ENCODE measurements at regions not wholly inside any gene's neighbourhood (a gene's known extent, or its start where the extent isn't known, plus 50 kb on each side); places are given as distances from the start of the nearest gene placed in this dataset.

DNA sequence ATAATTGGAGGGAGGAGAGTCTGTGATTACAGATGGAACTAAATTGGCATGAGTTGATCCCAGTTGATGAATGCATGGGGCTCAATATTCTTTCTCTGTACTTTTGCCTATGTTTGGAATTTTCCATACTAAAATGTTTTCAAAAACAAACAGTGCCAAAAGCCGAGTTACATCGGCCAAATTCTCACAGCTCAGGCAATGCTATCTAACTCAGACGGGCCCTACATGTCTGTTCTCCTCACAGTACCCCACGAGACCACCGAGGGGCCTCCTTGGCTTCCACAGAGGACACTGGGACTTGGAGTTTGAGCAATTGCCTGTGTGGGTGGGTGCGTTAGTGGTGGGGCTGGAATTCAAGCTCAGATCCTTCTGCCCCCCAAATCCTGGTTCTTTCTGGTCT is 413.2 kb downstream of the CDH26 start:
- DNase-seq = no peak

DNA sequence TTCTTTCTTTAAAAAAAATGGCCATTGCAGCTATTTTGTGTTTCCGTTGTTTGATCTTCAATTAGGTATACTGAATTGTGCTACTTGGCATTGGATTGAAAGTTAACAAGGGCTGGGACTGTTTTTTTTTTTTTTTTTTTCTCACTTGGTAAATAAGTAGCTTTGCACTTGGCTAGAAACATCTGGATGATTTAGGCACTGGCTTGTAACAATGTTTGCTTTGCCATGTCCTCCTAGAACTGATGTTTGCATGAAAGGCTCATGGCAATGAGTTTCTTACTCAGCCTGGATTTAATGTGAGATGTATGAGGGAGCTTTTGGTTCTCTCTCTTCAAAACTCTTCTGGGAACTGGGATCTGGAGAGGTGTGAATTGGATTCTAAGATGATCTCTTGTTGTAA is 414.1 kb downstream of the CDH26 start:
- no peak for DNase-seq

DNA sequence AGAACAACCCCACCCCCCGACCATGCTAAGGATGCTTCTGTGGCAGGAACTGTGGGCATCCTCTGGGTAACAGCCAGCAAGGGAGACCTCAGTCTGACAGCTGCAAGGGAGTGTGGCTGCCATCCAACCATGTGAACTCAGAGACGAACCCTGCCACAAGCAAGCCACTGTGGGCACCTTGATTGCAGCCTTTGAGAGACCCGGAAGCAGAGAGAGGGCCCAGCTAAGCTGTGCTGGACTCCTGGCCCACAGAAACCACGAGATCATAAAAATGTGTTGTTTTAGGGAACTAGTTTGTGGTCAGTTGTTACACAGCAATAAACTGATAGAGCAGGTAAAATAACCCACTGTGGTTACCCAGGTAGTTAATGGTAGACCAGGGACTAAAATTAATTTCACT is 414.6 kb downstream of the CDH26 start:
- no peak for DNase-seq

DNA sequence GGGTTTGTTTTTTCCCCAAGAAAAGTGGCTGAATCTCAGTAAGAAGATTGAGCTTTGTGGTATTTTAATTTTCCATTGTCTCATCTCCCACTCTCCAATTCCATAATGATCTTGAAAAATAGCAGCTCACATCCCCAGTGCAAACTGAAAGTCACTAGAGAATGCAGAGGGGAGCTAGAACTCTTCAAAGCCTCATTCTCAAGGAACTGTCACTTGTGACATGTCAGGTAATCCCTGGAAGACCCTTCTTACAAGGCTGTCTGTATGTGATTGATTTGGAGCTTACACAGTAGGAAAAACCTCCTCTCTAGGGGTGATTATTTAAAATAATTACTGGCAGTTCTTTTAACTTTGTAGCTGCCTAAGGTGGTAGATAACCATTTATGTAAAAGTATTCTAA is 420.4 kb downstream of the CDH26 start:
- DNase-seq = no peak

DNA sequence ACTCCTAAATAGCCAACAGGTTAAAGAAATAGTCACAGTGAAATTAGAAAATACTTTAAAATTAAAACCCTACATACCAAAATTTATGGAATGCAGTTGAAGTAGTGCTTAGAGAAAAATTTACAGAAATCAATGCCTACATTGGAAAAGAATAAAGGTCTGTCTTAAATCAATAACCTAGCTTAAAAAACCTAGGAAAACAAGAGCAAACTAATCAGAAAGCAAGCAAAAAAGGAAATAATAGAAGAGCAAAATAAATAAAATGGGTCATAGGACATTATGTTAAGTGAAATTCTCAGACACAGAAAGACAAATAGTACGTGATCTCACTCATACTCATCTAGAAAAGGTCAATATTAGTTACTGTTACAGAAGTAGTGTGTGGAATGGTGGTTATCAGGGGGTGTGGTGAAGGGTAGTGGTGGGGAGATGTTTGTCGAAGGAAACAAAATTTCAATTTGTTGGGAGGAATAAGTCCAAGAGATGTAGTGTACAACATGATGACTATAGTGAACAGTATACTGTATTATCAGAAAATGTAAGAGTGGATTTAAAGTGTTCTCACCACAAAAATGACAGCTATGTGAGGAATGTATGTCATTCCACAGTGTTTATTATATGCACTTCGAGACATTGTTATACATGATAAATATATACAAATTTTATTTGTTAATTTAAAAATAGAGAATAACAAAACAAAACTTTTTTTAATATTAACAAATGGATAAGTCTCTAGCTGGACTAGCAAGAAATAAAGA is 423.6 kb downstream of the CDH26 start:
- DNase-seq = no peak

DNA sequence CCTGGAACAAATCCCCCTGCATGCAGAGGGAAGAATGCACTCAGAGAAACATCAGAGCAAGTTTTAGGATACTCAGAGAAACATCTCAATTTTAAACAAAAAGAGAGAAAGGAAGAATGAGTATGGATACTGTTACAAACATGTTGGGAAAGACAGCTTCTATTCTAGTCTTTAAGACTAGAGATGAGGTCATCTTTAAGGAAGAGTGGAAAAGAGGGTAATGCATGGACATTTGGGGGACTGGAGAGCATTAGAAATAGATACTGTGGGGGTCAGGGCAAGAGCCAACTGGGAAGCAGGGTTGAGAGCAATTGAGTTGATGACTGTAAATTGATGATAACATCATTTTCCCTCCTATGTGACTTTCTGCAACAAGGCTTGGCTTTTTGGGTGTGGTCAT is 431.2 kb downstream of the CDH26 start:
- DNase-seq = no peak

DNA sequence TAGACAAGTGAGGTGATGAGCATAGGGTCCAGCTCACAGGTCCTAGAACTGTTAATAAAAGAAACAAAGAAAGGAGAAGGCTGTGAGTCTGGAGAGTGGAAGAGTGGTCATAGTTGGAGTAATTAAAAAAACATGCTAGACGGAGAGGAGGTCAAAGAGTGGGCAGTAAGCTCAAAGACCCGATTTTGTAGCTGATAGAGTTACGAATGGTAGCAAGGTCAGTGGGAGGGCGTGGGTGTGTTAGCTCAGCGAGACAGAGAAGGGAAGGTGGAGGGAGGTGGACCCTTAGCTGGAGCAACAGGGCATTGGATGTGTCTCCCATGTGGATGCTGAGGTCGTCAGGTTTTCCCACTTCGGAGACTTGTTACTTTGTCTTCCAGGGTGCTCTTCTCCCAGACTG is 431.7 kb downstream of the CDH26 start:
- DNase-seq = no peak

DNA sequence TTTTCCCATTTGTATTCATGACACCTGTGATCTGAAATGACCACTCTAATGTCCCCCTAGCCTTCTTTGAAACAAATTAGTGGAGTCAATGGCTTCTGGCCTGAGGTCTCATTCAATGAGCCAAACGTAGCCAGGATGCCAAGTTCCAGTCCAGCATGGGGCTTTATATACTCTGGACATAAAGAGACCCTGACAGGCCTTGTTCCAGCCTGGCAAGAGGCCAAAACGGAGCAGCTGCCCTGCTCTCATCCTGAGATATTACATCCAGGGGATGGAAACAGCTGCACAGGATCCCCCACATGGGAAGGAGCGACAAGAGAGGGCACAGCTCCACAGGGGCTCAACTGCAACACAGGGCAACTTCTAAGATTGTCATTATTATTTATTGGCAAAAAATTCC is 437.8 kb downstream of the CDH26 start:
- no peak for DNase-seq

DNA sequence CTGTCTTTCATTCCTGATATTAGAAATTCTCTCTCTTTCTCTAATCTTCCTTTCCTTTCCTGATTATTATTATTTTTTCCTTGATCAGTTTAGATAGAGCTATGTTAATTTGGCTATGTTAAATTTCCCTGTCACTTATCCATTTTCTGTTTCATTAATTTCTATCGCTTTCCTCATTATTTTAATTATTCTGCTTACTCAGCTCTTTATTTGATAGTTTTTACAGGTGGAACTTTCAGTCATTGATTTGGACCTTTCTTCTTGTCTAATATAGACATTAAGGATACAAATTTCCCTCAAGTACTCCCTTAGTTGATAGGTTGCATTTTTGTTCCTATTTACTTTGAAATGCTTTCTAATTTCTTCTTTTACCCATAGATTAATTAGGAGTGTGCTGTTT is 442.3 kb downstream of the CDH26 start:
- no peak for DNase-seq

DNA sequence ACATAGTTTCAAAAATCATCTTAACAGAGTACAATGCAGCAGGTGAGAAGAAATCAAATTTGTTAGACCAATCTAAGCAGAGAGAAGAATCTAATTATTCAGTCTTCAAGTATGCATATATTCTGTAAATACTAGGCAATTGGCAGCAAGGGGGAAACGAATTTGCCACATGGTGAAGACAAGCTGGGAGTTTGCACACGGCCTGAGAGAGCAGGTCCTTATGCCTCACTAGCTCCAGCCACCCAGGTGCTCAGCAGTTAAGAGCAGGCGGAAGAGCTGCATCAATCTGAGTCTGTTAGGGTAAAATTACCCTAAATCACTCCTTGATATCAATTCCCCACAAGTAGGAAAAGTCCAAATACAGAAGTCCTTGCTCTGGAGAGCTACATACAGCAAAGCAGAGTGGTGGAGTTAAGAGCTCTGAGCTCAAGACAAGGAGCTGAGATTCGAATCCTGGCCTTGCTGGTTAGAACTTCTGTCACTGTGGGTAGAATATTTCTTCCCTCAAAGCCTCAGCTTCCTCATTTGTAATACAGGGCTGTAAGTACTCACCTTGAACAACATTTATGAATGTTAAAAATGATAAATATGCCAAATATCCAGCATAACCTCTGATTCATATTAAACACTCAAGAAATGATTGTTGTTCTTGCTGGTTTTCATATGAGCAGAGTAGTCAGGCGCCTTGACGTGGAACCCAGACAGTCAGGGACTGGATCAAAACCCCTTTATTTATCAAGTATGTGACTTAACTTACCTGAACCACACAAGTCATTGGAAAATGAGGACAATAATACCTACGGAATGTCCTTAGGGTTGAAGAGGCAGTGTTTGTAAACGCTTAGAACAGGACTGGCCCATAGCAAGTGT is 444.2 kb downstream of the CDH26 start:
- no peak for DNase-seq

DNA sequence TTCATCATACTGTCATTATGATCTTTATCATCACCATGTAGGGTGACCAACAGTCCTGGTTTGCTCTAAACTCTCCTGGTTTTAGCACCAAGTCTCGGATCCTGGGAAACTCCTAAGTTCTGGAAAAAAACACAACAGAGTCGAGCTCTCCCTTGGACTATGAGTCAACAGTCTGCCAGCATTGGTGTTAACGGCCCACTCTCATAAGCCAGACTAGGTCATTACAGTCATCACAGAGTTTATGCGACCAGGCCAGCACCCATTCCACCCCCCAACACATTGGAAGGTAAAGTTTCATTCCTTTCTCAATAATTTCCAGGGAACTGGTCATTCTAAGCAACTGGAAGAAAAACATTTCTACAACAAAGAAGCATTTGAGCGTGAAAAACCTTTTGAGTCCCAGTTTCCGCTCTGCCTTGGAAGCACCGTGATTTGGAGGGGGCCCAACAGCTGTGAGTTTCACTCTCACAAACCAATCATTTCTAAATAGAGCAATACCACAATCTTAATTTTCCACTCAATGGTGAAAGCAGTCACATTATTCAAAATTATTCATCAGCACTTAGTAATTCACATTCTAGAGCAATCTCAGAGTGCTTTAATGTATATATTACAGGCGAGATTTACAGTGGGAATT is 445.0 kb downstream of the CDH26 start:
- no peak for DNase-seq

DNA sequence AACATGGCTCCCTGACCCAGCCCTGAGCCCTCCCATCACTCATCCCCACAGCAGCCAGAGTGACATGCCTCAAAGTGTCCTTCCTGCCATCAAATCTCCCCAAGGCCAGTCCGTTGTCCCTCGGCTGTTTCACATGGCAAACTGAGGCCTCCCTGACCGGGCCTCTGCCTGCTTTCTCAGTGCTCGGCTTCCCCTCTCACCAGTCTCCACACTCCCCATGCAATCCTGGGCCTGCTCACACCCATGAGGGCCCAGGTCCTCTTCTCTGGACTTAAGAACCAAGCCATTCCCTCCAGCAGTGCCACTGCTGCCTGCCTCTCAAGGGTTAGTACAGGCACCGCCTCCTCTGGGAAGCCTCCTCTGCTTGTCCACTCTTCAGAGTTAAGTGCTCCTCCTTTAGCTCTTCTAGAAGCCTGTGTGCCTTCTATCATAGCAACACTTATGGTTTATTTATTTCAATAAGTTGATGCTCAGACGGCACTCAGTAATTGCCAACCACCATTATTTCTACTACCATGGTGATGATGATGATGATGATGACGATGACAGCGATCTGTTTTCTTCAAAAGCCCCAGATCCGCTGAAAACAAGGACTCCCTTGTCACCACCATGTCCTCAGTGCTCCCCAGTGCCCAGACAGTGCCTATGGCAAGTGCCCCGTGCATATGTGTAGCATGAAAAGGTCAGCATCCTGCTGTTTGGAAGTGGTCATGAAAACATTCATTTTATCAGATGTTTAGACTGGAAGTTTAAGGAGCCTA is 449.0 kb downstream of the CDH26 start:
- DNase-seq = no peak

DNA sequence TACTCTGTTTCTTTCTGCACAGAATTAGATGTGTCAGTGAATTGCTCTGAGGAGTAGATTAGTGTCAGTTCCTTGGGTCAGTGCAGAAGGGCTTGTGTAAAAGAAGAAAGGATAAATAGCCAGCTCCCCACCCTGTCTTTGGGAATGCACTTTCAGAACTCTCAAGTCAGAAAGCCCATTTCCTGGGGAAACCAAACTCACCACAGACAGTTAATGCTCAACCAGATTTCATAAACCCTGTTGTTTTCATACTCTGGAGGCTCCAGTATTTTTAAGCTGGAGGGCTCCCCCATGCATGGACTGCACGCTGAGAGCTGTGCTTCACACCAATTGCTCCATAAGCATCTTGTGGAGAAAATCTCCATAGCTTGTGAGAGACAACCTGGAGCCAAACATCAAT is 449.7 kb downstream of the CDH26 start:
- no peak for DNase-seq

DNA sequence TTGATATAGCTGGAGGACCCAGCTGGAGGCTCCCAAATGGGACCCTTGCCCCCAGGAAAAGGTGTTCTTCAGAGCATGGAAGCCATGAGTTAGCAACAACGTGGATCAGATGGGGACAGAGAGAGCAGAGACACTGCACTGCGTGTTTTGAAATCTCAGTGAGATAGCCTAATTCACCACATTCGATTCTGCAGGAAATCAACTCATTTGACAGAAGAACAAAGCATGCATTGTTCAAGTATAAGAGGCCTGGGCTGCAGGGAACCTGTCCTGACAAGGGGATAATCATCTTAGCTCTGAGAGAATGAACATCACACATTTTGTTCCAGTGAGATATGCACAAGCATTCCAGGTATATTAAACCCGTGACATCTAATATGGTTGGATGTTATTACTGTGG is 450.2 kb downstream of the CDH26 start:
- no peak for DNase-seq

DNA sequence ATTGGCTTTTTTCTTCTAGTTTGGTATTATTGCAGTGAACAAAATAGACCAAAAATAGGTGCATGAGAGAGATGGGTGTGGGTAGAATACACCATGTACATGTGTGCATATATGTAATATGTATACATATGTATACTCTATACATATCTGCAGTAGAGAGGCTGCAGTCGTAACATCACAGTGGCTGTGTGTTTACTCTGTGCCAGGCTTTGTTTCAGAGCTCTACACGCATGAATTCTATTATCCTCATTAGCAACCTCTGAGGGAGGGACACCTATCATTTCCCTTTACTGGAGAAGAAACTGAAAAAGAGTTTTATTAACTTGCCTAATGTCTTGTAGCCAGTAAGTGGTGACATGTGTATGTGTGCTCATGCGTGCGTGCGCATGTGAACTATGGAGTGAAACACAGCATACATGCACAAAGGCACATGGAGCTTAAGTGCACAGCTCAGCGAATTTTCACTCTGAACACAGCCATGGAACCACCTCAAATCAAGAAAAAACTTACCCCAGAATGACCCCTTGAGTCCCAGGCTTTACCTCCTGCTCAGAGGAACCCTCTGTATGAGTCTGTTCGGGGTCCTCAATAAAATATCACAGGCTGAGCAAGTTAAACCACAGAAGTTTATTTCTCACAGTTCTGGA is 452.5 kb downstream of the CDH26 start:
- no peak for DNase-seq

DNA sequence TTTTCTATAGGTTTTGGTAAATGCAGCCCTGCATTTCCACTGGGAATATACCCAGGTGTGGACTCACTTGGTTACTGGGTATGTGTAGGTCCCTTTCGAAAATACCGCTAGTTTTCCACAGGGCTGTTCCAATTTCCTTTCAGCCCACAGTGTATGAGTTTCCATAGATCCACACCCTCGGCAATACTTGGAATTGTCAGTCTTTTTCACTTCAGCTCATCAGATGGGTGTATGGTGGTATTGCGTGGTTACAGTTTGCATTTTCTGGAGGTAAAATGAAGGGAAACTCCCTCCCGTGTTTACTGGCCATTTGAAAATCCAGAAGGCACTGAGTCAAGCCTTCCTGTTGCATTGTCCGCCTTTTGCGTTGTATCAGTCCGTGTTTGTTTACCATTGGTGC is 453.6 kb downstream of the CDH26 start:
- no peak for DNase-seq

DNA sequence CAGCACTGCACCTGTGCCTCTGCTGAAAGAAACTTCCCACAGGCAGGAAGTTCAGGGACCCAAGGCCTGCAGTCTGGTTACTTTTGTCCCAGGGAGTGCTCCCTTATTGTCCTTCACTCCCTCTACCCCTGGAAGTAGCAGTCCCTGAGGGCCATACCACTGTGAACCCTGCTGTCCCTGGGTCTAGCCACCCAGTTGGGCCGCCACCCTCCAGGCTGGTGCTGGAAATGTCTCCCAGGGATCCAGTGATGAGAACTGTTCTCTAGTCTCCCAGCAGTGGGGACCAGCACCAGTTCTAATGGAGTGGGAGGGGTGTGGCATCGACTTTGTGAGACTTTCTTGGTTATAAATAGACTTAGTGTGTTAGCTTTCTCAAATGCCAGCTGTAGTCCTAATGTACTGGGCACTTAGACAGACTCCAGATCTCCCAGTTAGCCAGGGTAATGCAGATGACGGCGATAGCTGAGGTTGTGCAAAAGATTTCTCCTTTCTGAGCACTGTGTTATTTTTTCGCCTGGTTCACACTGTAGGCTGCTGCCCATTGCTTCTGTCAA is 462.5 kb downstream of the CDH26 start:
- no peak for DNase-seq

DNA sequence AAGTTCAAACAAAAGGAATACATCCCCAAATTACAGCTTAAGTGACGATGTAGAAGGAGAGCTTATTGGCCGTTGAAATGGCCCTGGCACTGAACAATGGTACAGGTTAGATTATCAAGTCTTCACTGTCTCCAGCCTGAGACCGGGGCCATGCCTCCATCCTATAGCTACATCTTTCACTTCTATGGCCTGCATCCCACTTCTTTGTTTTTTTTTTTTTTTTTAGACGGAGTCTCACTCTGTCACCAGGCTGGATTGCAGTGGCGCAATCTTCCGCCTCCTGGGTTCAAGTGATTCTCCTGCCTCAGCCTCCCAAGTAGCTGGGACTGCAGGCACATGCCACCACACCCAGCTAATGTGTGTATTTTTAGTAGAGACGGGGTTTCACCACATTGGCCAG is 464.6 kb downstream of the CDH26 start:
- DNase-seq = no peak

DNA sequence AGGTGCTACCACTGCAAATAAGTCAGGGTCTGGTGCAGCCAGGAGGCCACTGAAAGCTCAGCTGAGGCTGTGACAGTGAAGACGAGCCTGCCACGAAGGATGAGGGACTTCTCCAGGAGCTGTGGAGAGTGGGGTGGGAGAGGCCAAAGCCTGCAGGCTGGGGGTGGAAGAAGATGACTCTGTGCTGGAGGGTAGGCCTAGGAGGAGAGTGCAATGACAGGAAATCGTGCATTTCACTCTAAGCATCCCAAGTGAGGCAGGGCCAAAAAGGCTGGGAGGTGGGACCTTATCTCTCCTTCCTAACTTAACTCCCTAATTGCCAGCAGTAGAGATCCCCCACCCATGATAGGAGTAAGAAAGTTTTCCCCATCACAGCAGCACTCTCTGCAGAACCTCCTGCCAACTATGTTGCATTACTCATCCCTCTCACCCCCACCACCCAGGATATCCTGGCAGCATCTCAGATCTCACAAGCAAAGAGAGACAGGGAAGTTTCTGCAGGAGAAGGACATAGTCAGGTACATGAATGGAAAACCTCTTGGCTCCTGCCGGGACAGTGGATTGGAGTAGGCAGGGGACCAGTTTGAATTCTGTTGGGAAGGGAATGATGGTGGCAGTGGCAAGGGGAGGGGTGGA is 466.2 kb downstream of the CDH26 start:
- DNase-seq = no peak

DNA sequence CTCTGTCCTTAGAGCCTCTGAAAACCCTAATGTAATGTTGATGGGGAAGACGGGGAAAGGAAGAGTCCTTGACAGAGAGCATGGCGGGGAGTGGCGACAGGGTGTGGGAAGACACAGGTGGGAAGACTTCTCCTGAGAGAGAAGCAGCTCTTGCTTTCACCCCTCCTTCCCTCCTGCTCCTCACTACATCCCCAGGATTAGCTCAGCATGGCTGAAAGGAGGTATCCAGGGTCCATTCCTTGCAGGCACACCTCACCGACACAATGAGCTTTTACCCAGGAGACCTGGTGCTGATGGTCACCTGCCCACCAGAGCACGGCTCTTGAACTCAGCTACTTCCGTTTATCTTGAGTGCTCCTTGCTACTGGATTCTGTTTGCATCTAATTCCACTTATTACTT is 469.3 kb downstream of the CDH26 start:
- DNase-seq = no peak

DNA sequence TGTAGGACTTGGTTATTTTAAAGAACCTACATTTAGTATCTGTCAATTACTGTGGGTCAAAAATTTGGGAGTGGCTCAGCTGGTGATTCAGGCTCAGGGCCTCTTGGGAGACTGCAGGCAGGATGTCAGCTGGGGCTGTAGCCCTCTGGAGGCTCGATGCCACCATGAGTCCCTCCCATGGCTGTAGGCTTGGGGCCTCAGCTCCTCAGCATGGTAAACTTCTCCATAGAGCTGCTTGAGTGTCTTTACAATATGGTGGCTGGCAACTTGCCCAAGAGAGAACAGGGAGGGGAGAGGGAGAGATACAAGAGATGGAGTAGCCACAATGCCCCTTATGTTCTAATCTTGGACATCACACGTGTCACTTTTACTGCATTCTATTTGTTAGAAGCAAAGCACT is 470.4 kb downstream of the CDH26 start:
- no peak for DNase-seq
